Left kidney (tissue), 1 donor: ENCODE measurements at regions not wholly inside any gene's neighbourhood (a gene's known extent, or its start where the extent isn't known, plus 50 kb on each side); places are given as distances from the start of the nearest gene placed in this dataset.
A peak's percentile ranks its signal among the peaks of the same experiment; 100 is the strongest.

Source experiments
- DNase-seq: peaks from one replicate; pipeline ENCODE4 v3.0.0-alpha.2; 2013

DNA sequence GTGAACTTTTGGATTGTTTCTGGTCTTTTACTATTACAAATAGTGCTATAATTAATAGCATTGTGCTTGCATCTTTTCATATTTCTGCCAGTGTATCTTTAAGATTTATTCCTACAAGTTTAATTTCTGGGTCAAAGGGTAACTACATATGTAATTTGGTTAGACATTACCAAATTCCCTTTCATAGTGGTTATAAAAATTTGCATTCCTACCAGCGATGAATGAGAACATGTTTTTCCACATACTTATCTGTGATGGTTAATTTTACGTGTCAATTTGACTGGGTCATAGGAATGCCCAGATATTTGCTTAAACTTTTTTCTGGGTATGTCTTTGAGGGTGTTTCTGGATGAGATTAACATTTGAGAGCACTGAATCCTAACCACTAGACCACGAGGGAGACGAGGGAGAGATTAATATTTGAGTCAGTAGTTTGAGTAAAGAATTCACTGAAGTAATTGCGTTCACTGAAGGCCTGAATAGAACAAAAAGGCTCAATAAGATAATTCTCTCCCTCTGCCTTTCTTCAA lies 132.3 kb upstream of the NEO1 start:
- no peak for DNase-seq

DNA sequence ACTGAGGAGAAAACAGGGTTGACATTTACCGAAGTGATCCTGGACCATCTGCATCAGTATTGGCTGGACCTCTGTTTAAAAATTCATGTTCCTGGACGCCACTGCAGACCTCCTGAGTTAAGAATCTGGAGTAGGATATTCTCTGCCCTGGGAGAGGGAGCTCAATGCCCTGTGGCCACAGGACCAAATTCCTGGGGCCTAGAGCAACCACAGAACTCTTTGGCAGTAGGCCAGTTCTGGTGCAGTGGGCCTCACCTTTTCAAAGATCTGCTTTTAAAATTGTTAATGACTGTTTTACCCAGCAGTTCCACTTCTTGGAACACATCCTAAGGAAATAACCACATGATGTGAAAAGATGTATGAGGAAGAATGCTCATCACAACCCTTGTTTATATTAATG lies 133.3 kb upstream of the ADPGK start:
- no peak for DNase-seq

- no peak for DNase-seq
Observed at GRCh38 chr15:72916378-72916777, 132.8 kb upstream of the ADPGK start.

DNA sequence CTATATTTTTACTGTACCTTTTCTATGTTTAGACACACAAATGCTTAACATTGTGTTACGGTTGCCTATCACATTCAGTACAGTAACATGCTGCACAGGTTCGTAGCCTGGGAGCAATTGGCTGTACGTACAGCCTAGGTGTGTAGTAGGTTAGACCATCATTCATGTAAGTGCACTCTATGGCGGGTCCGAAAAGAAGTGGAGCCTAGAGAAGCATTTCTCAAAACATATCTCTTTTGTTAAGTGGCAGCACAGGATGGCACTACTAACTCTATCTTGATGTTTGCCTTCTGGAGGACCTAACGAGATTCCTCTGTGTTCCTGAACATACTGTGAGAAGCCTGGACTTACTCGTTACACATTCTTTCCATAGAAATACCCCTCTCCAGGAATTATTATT lies 132.3 kb upstream of the ADPGK start:
- no peak for DNase-seq

DNA sequence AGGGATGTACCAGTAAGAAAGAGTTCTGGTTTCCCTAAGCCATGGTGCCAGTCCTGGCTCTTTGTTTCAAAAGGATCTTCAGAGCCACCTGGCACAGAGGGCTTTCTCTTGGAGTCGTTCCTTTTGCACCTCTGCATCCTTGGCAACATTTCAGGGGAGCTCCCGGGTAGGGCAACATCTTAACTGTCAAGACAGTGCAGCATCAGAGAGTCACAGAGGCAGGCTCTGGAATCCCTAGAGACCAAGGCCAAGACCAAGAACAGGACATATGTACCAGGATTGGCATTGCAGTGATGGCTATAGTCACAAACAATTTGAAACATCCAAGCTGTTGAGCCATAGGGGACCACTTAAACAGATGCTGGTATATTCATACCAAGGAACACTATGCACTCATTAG lies 129.4 kb upstream of the ADPGK start:
- no peak for DNase-seq

DNA sequence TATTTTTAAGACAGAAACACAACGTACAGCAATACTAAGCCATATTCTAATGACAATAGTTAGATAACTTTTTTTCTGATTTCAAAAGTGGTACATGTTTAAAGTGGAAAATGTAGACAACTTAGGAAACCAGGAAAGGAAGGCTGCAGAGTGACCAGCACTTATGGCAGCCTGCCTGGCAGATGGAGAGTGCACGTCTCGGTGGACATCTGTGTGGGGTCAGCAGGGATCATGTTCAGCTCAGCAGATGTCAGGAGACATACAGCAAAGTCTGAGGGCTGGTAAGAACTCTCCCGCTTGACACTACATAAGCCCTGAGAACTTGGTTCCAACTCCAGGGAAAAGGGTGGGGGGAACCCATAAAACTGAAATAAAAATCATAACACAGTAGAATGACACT lies 128.6 kb upstream of the ADPGK start:
- no peak for DNase-seq

DNA sequence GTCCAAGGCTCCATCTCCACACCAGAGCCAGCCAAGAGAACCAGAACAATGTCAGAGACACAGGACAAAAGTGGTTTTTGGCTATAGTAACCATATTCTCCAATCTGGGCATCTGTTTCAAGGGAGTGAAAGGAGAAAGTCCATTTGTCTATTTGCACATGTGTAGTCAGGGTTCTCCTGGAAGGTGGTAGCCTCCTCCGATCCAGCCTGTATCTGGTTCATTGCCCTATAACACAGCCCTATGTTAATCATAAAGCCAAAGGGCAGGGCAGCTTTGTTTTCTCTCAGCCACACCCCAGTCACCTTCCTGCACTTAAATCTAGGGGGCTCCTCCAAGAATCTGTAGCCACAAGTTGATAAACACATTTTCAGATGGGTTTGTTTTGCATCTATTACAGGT lies 128.1 kb upstream of the ADPGK start:
- DNase-seq, result no peak

DNA sequence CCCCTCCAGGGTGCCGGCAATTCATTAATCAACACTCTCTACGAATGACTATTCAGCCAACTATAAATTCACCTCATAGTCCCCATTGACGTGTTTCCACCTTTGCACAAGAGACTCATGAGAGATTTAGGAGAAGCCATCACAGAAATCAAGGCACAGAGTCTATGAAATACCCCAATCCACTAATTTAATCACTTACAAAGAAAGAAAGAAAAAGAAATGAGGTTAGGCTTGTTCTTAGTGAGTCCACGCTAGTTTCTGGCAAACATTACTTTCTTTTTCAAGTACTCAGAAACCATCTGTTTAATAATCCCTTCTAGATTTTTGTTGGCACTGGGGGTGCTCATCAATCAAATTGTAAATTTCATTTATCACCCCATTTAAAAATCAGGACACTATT lies 125.2 kb upstream of the ADPGK start:
- no peak for DNase-seq

- peak; percentile 42 for DNase-seq
Observed at GRCh38 chr15:72907733-72908132, 124.2 kb upstream of the ADPGK start.

- no peak for DNase-seq
Observed at GRCh38 chr15:72902919-72903260, 119.3 kb upstream of the ADPGK start.

GRCh38 chr15:72902245-72902918 lies 118.8 kb upstream of the ADPGK start:
- DNase-seq, result peak; percentile 50

DNA sequence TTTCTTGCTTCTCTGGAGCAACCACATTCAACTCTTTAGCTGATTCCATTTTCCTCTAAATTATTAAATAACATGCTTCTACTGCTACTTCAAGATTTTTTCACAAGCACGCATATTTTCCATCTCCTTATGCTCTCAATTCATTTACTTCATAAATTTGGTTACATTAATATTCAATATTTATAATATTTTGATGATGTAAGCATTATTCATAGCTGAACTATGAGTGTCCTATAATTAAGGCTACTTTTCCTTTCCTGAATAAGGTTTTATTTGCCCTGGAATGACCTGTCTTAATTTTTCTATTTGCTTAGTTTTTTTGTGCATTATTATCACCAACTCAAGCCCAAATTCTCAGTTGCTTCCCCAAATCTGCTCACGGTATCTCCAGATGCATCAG lies 109.4 kb upstream of the ADPGK start:
- DNase-seq, result no peak

DNA sequence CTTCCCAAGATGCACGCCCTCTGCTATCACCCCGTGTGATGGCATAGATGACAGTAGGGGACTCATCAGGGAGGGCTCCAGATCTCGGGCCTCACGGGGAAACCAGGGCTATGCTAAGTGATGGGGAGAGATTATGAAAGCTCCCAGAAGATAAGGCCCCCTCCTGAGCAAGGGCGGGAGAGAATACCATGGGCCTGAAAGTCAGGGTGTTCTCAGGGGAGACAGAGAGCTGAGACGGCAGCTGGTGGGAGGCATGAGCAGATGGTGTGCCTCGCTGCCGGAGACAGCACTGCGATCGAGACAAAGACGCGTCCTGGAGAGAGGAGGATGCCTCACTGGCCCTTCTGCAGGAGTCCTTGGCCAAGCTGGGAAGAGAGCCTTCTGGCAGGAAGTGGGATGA lies 106.5 kb upstream of the ADPGK start:
- DNase-seq, result no peak

- no peak for DNase-seq
Observed at GRCh38 chr15:72889545-72889944, 106.0 kb upstream of the ADPGK start.

GRCh38 chr15:72888811-72889210 lies 105.3 kb upstream of the ADPGK start:
- DNase-seq, result no peak

DNA sequence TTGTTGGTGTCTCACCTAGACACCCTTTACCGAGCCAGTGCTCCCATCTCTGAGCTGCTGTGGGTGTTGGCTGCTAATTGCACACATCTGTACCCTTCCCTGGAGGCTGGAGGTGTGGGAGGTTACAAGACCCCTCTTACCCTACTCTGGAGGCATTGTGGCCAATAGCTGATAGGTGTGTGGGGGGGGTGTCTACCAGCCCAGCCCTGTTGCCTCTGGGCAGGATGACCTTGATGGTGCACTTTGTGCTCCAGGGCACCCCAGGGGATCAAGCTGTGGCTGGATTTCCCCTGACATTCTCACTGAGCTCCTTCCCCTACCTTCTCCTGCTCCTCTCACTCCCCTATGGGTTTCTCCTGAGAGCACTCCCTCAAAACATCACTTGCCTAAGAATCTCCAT lies 104.7 kb upstream of the ADPGK start:
- no peak for DNase-seq

- DNase-seq, result no peak
Observed at GRCh38 chr15:72887376-72887775, 103.8 kb upstream of the ADPGK start.

DNA sequence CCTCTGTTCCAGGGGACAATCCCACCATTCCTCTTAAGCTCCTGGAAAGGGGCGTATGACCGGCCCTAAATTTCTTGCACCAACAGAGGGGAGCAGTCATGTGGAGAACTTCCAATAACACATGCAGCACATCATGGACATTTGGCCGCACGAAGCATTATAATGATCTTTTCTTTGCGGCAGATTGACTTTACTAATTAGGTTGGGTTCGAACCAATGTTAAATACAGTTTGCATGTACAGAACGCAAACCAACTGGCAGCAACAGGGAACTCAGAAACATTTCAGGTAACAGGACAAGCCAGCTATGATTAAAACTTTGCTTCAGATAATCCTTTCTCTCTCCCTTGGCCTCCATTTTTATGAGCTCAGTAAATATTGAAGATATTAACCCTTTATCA lies 100.8 kb upstream of the ADPGK start:
- no peak for DNase-seq

DNA sequence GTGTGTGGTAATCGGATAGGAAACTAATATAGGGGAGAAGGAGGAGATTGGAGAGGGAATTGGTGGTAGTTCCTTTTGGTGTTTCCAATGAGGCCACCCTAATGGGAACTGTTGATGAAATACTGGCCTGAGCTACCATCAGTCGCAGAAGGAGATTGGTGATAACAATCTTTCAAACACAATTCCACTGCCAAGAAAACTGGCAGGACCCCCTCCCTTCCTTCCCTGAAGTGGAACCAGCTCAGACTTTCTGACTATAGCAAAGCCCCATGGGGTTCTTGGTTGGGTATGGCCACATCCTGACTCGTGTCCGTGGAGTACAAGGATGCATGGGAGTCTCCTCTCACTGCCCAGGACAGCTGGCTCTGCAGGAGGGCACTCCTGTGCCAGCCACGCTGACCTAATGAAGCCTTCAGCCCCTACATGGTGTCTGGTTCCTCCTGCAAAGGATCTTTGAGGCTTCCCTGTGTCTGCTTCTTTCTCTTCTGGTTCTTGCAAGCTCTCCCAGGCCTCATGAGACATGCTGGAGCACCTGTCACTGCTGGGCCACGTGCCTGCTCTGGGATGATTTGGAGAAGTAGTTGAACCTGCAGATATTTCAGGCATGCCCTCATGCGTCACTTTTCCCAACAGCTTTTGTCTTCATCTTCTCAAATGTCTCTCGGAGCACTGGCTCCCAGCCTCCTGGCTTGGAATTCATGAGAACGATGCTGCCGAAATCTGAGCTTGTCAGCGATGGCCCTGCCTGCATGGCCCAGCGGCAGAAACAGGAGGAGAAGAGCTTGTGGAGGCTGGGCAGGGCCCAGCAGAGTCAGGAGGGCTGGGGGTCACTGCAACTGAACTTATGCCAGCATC lies 90.0 kb upstream of the ADPGK start:
- DNase-seq, result peak; percentile 30

DNA sequence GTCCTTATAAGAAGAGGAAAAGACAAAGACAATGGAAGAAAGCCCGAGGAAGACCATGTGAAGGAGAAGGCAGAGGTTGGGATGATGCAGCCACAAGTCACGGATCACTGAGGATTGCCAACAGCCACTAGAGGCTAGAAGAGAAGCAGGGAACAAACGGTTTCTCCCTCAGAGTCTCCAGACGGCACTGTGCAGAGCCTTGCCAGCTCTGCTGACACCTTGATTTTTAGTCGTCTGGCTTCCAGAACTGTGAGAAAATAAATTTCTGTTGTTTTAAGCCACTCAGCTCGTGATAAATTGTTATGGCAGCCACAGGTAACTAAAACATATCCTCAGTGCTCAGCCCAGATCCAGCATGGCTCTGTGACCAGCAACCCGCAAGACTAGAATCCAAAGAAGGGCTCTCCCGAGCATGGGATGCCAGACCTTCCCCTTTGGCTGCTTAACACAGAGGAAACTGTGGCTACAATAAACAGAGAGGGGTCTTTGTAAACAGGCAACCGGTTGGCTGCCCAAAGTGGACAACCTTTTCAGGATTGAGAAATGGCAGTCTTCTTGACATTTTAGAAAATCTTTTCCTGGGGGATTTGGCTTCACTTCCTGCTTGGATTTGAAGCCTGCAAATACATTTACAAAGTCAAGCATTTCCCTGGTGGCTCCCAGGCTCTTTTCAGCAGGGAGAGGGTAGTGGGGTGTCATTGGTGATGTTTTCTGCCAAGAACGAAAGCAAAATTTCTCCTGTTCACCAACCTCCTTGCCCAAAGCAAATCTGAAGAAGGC lies 88.7 kb upstream of the ADPGK start:
- DNase-seq, result no peak

- DNase-seq, result no peak
Observed at GRCh38 chr15:72866866-72867616, 83.5 kb upstream of the ADPGK start.

GRCh38 chr15:72866182-72866581 lies 82.6 kb upstream of the ADPGK start:
- DNase-seq, result no peak
